HG02870 (cell line): ENCODE measurements at regions not wholly inside any gene's neighbourhood (a gene's known extent, or its start where the extent isn't known, plus 50 kb on each side); places are given as distances from the start of the nearest gene placed in this dataset.
"Not testable (repeated sequence)": the region's sequence is repeated elsewhere in the genome, so short reads cannot be mapped to it uniquely, and the experiment has no call there.

ENCODE experiments used
- ATAC-seq: cut with Tn5 transposase; IDR thresholded peaks from one replicate; pipeline ENCODE4 v1.9.1; 2021; ENCODE audit warnings: mild to moderate bottlenecking, moderate library complexity; ENCODE audit not compliant: unreplicated experiment

DNA sequence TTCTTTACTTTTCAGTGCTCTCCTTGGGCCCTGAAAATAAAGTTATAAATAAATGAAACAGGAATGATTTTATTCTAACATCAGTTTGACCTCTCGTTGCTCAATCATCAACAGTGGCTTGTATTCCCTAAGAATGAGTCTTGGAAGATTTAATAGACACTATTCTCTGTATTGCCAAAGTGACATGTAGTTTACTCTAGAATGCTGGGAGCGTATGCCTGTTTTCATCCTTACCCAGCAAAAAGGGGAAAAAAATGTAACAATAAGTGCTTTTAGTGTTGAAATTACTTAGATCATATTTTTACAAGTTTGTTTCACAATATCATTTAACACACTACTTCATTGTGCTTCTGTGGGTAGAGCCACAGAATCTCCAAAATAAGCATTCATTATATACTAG is 240.6 kb upstream of the CWC22 start:
- ATAC-seq: no peak

DNA sequence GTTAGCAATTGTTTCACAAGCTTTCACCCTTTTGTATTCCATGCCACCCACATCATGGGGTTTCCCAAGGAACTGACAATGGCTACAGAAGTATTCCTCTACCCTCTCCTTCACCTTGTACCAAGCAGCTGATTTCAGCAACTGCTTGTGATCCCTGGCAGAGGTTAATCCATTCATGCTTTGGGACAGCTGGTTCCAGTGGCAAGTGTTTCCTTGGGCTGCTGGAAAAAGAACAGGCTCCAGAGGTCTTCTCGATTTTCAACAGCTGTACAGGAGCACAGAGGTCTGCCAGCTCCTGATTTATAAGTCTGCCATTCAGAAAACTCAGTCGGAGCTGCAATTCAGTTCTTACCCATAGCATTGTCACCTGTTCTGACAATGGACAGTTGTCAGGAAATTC is 239.2 kb upstream of the CWC22 start:
- no peak for ATAC-seq

DNA sequence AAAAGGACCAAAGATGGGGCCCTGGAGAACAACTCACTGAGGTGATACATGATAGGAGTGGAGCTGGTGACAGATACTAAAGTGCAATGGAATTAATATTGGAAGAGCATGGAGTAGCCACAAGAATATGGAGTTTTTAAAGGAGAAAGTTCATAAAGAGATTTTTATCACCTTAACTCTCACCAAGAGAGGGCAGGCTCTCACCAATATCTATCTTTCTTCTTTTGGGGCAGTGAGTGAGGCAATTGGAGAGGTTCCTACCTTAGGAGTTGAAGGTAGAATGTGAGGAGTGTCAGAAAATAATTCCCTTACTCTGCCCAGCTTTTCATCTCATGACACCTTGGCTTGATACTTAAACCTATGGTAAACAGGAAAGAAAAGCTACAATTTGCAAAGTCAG is 233.7 kb upstream of the CWC22 start:
- no peak for ATAC-seq

DNA sequence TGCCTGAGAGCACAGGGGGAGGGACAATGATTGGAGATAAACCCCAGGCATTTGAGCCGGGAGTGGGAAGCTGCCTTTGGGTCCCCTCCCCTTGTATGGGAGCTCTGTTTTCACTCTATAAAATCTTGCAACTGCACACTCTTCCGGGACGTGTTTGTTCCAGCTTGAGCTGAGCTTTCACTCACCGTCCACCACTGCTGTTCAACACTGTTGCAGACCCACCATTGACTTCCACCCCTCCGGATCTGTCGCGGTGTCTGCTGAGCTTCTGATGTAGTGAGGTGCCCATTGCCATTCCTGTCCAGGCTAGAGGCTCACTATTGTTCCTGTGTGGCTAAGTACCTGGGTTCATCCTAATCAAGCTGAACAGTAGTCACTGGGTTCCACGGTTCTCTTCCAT is 231.6 kb upstream of the CWC22 start:
- ATAC-seq: no peak

DNA sequence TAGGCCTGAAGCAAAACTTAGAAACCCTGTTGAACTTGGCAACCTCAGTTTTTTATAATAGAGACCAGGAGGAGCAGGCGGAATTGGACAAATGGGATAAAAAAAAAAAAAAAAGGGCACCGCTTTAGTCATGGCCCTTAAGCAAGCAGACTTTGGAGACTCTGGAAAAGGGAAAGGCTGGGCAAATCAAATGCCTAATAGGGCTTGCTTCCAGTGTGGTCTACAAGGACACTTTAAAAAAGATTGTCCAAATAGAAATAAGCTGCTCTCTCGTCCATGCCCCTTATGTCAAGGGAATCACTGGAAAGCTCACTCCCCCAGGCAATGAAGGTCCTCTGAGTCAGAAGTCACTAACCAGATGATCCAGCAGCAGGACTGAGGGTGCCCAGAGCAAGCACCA is 229.0 kb upstream of the CWC22 start:
- ATAC-seq: not testable (repeated sequence)

DNA sequence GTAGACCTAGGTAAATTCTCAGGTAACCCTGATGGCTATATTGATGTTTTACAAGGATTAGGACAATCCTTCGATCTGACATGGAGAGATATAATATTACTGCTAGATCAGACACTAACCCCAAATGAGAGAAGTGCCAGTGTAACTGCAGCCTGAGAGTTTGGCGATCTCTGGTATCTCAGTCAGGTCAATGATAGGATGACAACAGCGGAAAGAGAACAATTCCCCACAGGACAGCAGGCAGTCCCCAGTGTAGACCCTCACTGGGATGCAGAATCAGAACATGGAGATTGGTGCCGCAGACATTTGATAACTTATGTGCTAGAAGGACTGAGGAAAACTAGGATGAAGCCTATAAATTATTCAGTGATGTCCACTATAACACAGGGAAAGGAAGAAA is 228.4 kb upstream of the CWC22 start:
- ATAC-seq: not testable (repeated sequence)

DNA sequence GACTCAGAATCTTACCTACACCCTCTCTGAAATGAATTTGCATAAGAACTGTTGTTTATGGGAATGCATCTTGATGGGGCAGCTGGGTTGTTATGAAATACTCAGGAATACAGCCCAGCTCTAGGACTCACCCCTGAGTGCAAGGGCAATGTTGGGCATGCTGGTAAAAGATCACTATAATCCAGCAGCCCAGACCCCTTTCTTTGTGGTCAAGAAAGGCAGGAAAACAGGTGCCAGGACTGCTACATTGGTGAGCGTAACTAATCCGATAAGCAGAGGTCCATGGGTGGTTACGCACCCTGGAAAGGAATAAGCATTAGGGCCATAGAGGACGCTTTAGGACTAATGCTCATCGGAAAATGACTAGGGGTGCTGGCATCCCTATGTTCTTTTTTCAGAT is 227.9 kb upstream of the CWC22 start:
- not testable (repeated sequence) for ATAC-seq

DNA sequence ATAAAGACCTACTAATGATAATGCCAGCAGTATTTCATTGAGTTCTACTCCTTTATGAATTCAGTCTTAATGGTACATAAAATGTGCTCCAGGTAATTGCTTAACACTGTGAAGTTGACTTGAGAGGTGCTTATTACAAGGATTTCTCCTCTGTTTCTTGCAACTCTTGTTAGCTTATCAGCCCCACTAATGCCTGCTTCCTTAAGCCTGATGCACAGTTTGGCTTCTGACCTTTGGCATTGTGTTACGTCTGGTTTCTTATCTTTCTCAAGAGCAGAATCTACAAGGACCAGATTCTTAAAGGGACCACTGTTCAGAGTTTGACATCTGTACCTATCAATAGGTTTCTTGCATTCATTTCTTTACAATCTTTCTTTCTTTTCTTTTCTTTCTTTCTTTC is 223.9 kb upstream of the CWC22 start:
- ATAC-seq: no peak

DNA sequence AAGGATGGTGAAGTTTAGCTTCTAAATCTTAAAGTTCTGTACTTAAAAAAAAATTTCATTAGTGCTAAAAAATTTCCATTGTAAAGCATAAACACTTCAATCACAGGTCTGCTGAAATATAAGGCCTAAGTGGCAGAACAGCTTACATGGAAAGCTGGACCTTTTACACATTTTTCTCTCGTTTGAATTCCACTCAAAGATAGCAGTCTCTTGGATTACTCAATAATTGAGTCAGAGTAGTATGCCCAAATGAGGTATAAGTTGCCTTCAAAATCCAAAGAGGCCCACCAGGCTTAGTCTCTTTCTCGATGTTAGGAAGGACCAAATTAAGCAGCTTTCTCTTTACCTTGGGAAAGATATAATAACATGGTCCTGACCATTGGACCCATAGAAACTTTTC is 220.4 kb upstream of the CWC22 start:
- no peak for ATAC-seq

DNA sequence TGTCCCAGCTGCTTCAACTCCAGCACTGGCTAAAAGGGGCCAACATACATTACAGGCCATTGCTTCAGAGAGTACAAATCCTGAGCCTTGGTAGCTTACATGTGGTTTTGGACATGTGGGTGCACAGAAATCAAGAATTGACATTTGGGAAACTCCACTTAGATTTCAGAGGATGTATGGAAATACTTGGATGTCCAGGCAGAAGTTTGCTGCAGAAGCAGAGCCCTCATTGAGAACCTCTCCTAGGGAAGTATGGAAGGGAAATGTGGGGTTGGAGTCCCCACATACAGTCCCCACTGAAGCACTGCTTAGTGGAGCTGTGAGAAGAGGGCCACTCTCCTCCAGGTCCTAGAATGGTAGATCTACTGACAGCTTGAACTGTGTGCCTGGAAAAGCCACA is 218.0 kb upstream of the CWC22 start:
- no peak for ATAC-seq

DNA sequence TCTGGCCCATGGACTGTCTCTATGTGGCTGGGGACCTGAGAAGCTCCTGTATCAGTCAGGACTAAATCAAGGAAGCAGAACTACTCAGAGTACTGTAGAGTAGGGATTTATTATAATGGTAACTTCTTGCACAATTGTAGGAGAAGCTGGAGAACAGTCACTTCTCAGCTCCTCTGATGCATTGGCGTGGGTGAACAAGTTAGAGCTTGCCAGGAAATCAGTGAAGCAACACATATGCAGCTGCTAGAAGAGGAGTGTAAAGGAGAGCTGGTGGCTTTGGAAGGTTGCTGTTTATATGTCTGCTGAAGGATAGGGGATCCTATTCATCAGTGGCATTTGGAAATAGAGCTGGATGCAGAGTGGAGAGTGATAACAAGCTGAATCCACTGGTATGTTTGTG is 215.5 kb upstream of the CWC22 start:
- no peak for ATAC-seq

DNA sequence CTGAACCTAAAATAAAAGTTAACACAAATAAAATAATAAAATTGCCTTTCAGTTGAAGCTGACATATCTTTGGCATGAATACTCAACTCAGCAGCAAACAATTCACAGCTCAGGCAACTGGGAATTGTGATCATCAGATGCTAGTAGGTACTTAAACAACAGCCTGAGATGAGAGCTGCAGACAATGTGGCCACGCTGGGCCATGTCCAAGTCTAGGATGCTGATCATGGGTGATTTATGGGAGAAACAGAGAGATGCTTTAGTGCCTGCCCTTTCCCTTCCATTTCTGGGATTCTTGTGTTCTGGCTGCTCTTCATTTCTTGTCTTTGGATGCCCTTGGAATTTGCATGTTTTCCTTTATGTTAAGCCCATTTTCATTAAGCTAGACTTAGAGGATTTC is 212.4 kb upstream of the CWC22 start:
- ATAC-seq: no peak

DNA sequence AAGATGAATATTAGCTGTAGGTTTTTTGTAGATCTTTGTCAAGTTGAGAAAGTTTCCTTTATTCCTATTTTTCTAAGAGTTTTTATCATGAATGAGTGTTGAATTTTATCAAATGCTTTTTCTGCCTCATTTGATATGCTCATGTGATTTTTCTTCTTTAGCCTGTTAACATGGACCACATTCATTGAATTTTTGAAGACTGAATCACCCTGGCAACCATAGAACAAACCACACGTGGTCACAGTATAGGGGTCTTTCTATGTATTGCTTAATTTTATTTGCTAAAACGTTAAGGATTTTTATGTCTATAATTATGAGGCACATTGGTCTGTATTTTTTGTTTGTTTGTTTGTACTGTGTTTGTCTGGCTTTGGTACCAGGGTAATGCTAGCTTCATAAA is 201.7 kb upstream of the CWC22 start:
- no peak for ATAC-seq

DNA sequence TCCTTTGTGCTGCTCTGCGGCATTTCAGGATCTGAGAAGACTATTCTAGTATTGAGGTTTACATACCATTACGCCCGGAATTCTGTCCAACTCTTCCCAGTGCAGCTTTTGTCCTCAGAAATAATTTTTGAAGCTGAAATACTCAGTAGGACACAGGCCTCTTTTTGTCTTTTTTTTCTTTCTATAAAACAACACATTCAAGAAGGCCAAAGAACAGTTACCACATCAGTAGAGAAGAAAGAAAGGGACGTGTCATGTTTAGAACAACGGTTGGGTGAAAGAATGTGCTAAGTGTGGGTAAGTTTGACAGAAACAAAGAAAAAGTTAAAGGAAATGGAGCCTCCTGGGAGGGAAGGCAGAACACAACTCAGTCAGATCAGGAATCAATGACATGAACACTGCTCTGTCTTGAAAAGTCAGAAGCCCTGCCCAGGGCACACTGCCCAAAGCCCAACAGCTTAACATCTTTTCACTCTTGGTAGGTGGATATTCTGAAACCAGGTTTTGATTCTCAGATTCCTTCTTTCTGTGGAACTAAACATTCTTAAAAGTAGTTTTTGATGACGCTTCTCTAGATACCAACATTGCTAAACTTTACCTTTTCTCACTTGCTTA is 198.6 kb upstream of the CWC22 start:
- ATAC-seq: no peak

DNA sequence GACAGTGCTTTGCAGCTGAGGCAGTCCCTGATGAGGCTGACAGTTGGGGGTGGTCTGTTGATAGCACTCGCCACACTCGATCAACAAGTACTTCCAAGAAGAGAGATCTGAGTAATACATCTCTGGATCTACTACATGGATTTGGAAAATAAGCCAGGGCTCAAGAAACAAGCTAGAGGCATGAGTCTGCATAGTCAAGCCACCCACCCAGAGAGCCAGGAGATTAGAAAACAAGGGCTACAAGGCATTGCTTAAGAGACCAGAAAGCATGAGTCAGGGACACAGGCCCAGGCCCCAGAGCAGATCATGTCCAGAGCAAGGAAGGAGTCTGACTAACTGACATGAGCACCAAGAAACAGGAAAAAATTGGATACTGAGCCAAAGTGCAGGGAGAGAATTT is 196.9 kb upstream of the CWC22 start:
- ATAC-seq: no peak

DNA sequence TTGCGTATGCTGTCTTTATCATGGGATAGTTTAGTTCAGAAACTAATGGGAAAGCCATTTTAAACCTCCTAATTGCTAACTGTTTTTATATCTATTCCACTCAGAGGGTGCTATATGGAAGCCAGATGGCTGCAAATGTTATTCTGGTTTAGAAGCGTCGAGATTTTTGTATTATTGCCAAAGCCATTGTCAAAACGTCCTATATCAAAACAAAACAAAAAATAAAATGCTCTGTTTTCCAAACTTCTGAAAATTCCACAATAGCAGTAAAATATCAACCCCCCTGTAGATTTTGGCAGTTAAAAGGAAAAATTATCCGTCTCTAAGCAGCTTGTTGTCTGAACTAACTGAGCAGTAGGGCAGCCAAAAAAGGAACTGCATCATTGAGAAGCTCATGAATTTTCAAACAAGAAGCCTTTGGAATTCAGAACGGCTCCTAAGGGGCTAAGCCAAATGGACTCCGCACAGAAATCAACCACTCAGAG is 195.4 kb upstream of the CWC22 start:
- no peak for ATAC-seq

DNA sequence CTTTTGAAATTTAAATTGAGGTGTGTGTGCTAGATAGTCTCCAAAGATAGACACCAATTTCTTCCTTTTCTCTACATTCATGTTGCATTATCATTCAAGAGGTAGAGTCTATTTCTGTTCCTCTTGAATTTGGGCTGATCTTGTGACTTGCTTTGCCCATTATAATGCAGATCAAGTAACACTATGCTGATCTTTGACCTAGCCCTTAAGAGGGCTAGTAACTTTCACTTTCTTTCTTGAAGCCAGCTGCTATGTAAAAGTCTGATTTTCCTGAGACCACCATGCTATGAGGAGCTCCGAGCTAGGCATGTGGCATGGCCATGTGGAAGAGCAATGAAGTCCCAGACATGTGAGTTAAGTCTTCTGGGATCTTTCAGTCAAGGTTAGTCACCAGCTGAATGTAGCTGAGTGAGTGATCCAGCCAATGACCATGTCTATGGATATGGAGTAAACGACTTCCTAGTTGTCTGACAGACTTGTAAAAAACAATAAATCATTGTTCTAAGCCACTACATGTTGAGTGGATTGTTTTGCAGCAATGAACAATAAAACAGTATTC is 189.4 kb upstream of the CWC22 start:
- no peak for ATAC-seq

DNA sequence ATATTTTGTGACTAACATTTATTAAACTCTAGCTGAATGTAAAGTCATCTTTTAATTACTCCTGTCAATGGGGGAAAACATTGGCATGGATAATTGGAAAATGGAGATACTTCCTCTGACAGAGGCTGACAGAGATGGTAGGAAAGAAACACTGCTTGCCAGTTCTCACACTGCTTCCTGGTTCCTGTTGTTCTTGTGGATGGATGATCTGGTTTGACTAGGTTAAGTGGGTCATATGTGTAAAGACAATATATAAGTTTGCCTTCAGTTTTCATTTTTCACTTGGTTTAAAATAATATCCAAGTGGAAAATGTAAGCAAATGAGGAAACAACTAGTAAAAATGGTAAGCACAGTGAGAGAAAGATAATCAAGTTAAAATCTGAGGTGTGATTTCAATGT is 188.8 kb upstream of the CWC22 start:
- no peak for ATAC-seq

DNA sequence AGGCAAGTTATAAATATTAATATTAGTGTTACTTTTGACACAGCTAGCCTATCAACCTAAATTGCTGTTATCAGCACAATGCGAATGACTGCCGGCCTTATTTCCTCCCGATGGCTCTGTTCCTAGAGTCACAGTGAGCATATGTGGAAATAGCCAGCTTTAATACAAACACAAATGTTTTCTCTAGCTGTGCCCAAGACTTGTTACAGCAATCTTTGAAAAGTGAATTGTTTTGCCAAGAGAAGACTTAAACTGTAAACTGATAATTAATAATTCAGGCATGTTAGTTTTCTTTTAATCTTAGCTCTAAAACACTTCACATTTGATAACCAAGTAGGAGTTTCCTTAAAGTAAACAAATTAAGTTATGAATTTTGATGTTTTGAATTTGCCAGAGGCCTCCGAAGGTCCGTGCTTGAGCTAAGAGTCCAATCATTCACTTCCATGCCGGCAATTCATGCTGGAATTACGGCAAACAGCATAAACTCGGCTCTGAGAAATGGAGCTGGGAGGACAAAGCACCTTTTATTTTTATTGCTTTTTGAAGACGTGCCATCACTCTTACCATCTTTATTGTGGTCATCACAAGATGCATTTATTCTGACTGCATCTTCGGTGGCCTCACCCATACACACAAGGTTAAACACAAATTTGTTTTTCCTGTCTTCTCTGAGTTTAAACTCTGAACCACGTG is 184.5 kb upstream of the CWC22 start:
- no peak for ATAC-seq

DNA sequence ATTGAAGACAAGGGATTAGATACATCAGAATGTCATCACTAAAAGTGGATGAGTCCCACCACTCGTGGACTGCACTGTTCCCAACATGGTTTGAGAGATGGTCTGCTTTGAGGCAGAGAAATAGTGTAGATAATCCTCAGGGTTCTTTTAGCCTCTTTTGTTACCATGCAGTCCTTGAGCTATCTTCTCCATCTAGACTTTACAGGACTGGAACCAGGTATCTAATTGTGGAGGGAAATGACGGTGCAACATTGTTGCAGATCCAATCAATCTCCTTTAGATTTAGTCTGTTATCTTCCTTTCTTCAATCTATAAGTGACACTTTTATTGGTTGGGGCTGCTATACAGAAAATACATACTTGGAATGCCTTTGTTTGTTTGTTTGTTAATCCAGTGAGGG is 183.8 kb upstream of the CWC22 start:
- ATAC-seq: no peak

DNA sequence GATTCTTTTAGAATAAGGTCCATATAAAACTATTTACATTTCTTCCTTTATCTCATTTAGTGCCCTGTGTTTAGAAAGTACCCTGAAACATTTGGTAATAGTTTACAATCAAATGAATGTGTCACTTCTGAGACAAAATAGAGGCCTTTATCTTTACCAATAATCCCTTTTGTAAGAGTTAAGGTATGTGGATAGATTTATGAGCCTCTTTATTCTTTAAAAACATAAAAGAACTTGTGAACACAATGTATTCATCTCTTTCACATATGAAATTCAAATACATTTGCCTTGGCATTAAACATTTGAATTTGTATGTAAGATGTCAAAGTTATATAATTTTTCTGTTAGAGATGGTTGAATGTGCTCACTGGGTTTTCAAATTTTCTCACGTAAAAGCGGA is 180.5 kb upstream of the CWC22 start:
- ATAC-seq: no peak

DNA sequence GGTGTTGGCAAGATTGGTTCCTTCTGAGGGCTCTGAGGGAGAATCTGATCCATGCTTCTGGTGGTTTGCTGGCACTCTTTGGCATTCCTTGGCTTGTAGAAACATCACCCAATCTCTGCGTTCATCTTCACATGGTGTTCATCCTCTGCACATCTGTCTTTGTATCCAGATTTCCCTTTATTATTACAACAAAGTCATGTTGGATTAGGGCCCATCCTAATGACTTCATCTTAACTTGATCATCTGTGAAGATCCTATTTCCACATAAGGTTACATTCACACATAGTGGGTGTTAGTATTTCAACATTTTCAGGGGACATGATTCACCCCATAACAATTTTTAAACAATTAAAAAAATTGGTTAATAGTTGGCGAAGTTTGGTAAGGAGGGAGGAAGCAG is 177.4 kb upstream of the CWC22 start:
- ATAC-seq: no peak

DNA sequence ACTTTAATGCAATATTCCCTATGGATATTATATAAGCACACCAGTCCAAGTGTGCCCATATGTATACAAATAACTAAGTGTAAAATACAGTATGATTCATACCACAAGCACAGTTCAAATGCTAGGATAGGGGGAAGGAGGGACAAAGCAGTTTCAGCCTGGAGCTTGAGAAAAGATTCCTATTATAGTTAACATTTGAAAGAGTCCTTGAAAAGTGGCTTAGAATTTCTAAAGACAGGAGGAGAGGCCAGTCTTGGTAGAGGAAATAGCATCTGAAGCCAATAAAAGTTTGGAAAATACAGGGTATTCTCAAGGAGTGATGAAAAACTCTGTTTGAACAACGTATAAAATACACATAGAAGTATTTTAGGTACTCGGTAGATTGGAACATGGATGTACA is 173.4 kb upstream of the CWC22 start:
- ATAC-seq: no peak
